Esophagus mucosa (tissue), 1 donor: ENCODE measurements at regions not wholly inside any gene's neighbourhood (a gene's known extent, or its start where the extent isn't known, plus 50 kb on each side); places are given as distances from the start of the nearest gene placed in this dataset.
"Not testable (repeated sequence)": the region's sequence is repeated elsewhere in the genome, so short reads cannot be mapped to it uniquely, and the experiment has no call there.

Experiments
- ATAC-seq: fragments of 200-7000 bp; cut with Tn5 transposase; one replicate; pipeline ENCODE4 v1.9.1; 2020
- donor health status: DM: yes; HTN: yes; CAD: no.

DNA sequence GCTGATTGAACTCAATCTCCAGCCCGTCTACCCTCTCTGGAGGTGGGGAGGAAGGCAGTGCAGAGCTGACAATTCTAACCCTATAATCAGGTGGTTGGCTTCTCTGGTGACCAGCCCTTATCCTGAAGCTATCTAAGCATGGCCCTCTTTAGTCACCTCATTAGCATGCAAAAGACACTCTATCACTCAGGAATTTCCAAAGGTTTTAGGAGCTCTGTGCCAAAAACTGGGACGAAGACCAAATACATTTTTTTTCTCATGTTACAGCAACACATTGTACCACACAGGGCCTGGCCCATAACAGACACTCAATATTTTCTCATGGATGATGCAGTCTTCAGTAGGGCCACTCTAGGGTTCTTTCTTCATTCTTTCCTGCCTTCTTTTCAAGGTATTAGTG lies 118.8 kb upstream of the VLDLR start:
- no peak for ATAC-seq

DNA sequence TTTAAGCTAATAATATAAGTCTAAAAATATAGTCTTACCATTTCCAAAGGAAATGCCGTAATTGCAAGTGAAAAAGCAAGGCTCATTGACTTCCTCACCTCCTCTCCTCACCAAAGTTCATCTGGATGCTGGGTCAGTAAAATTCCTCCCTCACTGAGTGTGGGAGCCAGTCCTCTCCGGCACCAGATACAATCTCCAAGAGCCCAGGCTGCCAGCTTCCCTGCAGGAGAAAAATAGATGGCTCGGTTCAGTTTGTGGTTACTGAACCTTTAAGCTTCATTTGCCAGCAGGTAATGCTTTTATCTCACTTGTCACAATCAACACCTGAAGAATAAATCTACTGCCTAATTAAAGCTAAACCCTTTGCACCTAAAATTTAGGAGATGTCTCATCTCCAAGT lies 115.3 kb upstream of the VLDLR start:
- no peak for ATAC-seq

DNA sequence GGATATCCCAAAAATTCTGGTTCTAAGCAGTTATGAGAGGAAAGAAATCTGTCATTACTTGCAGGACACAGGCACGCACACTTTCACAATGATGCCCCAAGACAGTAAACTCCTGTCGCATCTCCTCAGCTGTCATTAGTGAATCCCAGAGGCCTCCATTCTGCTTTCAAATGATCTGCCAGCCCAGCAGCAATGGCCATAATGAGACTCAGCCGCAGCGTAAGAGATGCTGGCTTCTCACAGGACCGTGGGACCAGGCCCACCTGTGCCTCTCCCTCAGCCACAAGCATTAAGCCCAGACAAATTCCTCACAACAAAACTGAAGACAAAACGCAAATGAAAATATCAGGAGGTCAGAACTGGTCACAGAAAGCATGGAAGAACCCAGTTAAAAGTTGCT lies 98.0 kb upstream of the VLDLR start:
- ATAC-seq = no peak

DNA sequence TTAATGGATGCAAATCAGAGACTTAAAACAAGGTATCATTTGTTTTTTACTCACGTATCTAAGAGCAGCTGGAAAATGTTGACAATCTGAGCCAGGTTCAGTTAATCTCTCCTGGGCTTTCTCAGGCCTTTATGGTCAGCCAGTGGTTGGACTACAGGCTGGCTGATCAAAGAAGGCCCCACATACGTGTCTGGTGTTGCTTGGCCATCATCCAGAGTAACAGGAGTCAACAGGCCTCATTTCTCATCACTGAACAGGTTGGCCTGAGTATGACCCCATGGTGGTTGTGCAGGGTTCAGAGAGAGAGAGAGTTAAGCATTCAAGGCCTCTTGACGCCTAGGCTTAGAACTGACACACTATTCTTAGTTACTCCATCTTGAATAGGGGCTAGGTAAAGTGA lies 97.0 kb upstream of the VLDLR start:
- peak; percentile 43 for ATAC-seq

DNA sequence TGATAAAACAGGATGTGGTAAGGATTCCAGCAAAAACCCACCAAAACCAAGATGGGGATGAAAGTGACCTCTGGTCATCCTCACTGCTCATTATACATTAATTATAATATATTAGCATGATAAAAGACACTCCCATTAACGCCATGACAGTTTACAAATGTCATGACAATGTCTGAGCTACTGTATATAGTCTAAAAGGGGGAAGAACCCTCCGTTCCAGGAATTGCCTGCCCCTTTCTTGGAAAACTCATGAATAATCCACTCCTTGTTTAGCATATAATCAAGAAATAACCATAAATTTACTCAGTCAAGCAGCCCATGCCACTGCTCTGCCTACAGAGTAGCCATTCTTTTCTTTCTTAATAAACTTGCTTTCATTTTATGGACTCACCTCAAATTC lies 96.4 kb upstream of the VLDLR start:
- ATAC-seq = no peak

DNA sequence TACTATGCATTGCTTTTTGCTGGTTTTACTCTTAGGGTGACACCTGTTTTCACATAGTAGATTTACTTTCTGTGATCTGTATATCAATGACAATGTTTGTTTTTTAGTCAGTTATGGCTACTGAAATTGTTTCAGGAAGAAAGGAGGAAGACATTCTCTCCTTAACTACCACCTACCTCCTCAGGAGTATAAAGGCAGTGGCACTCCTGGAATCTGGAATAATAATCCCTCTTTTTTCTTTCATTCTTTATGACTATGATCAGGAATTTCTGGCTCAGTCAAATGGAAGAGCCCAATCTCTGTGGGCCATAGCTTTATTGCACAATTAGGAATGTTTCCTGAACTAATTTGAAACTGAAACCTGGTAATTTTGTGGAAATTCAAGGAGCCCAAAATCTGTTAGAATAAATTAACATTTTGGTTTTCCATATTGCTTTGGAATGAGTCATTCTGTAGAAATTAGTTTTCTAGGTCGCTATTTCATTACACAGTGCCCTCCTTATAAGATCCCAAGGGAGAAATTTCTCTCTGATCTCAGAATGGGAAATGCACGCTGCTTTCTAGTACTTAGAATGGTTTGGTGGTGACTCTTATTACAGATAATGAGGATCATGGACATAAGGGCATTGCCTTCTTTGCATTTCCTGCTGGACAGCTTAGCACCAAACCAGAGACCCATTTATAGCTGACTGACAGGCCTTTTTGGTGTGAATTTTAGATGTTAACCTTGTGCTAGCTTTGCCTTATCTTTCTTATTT lies 95.3 kb upstream of the VLDLR start:
- ATAC-seq = no peak

DNA sequence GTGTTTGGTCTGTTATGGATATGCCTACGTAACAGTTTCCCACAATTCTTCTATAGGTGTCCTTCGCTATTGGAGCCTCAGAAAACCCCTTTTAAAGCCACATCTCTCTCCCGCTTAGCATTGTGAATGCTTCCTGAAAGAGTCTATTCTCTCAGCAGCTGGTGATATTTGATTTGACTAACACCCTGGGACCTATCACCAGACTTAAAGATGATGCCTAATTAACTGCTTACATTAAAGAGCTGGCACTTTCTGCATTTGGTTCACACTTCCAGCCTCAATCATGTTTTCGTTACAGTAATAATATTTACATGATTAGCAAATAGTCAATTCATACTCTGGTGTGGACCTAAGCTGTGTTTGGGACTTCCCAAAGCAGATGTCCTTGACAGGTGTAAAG lies 90.1 kb upstream of the VLDLR start:
- ATAC-seq = no peak

DNA sequence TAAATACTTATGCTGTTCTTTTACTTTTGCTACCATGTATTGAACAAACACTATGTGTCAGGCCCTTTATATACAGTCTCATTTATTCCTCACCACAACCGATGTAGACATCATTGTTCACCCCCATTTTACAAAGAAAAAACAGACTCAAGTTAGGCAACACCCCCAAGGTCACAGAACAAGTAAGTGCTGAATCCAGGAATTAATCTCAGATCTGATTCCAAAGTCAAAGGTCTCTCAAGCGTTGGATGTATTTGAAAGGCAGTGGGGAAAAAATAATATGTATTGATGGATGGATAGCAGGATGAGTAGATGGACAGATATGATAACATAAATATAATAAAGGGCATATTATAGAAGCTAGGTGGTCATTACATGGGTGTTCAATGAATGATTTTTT lies 85.1 kb upstream of the VLDLR start:
- ATAC-seq = no peak

DNA sequence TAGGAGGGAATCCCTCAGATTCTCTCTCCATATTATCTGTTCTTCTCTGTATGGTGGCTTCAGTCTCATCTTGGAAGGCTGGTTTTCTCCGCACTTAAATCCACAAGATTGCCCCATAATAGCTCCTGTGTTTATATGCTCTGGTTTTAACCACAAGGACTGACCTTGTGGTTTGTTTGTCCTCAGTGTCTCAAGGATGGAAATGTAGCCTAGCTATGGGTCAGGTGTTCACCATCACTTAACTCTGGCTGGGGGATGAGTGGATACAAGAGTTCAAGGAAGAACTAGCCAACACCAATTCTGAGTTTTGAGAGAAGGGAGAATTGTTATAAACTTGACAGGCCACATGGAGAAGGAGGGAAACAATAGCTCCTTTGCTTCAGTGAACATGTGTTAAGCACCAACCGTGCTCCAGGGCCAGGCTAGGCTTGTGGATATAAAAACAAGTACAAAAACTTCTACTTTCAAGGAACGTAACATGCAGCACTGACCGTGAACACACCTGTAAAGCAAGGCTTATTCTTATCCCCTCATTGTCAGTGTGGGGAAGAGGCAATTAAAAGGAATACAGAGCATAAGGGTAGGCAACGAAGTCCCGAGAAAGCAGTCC lies 75.6 kb upstream of the VLDLR start:
- ATAC-seq = no peak

DNA sequence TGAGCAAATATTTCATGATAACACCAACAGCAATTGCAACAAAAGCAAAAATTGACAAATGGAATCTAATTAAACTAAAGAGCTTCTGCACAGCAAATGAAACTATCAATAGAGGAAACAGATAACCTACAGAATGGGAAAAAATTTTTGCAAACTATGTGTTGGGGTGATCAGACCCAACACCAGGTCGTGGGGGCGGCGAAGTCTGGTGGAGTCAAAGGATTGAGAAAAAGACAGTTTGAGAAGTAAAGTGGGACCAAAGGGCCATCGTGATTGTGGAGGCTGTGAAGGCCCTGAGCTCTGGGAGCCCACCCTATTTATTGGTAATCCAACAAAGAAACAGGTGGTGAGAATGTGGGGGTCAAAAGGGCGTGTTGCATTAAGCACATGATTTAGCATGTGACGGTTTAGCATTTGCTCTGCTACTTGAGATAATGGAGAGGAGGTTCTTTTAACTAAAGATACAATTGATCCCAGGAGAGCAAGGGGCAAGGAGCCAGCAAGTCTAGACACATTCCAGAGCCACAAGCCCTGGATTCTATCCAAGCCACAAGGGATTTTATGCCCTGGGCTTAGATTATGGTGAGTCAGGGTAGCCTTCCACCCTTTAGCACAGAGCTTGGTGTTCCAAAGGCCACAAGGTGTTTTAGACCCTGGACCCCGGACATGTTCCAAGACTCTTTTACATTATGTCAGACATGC lies 65.5 kb upstream of the VLDLR start:
- not testable (repeated sequence) for ATAC-seq

DNA sequence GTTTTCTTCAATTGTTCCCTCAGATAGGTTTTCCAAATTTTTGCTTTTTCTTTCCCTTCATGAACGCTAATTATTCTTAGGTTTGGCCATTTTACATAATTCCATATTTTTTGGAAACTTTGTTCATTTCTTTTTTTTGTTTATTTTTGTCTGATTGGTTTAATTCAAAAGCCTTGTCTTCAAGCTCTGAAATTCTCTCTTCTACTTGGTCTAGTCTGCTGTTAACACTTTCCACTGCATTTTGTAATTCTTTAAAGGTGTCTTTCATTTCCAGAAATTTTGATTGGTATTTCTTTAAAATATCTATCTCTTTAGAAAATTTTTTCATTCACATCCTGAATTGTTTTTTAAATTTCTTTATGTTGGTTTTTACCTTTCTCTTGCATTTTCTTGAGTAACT lies 63.9 kb upstream of the VLDLR start:
- ATAC-seq = no peak

DNA sequence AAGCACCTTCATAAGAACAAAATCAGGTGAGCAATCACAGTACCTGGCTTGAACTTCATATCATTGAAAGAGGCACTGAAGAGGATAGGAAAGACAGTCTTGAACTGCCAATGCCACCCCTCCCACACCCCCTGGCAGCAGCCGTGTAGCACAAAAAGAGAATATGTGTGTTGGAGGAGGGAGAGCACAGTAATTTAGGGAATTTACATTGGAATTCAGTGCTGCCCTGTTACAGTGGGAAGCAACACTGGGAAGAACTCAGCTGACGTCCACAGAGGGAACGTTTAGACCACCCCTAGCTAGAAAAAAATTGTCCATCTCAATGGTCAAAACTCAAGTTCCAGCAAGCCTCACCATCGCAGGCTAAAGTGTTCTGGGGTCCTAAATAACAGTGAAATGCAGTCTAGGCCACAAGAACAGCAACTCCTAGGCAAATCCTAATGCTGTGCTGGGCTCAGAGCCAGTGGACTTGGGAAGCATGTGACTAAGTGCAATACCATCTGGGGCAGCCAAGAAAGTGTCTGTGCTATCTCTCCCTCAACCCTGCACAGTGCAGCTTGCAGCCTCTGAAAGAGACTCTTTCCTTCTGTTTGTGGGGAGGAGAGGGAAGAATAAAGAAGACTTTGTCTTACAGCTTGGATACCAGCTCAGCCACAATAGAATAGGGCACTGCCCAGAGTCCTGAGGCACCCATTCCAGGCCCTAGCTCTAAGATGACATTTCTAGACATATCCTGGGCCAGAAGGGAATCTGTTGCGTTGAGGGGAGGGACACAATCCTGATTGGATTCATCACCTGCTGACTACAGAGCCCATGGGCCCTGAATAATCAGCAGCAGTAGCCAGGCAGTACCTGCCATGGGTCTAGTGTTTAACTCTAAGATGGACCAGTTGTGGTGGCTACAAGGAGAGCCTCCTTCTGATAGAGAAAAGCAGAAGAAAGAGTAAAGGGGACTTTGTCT lies 62.1 kb upstream of the VLDLR start:
- ATAC-seq = peak; percentile 67

DNA sequence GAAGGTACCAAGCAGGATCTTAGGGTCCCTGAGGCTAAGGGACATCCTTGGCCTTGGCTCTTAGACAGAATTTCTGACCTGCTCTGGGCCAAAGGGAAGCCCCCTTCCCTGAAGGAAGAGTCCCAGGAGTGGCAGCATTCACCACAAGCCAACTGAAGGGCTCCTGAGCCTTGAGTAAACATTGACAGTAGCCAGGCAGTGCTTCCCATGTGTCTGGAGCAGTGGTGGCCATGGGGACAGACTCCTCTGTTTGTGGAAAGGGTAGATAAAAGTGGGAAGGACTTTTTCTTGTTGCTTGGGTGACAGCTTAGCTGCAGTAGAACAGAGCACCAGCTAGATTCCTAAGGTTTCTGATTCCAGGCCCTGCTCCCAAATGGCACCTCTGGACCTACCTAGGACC lies 61.4 kb upstream of the VLDLR start:
- no peak for ATAC-seq

DNA sequence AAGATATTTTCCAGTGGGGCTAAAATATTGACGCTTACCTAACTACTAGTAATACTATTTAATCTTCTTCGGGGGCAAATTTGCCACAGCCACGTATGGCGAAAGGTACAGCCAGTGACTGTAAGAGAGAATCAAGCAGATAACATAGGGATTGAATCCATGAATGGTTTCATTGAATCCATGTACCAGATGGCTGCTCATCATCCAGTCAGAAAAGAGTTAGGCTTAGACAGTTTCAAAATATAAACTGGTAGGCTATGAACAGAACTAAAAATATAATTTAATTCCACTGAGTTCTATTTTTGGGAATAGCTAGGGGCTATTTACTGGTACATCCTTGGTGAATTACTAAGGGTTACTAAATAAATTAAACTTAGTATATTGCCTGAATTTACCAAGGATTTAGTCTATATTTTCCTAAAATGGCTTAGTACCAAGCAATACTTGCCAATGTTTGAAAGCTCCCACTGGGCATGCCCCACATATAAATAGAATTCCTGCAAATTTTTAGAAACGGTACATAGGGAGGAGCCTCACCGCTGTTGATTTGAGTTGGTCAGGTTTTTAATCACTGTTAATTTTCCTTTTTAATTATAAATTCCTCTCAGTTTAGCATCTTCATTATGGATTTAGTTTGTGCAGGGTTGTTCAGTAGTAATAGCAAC lies 55.8 kb upstream of the VLDLR start:
- no peak for ATAC-seq

DNA sequence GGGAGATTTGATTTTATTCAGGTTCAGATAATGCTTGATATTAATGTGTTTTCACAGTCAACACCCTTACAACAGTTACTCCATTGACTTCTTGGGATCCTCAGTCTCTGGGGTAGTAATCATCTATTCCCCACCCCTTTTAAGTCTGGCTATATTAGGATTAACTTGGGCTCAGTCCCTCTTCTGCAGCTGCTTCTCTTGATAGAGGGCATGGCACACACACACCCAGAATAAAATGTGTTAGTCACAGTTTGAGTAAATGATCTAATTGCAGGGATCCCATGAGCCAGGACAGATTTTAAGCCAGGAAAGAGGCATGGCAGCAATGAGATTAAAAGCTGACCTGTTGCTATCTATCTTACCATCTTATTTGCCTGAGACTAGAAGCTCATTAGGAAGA lies 53.7 kb upstream of the VLDLR start:
- ATAC-seq = peak; percentile 60

DNA sequence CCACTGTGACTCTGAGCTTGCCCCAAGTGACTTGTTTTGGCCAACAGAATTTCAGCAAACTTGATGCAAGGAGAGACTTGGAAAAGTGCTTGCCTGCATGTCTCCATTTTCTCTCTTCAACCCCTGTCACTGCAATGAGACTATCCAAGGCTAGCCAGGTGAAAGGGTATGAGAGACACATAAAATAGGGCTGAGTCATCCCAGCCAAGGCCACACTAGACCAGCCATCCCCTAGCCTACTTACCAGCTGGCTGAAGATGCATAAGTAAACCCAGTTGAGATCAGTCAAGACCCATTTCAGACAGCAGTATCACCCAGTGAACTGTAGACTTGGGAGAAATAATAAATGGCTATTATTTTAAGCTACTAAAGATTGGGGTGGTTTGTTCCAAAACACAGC lies 52.9 kb upstream of the VLDLR start:
- no peak for ATAC-seq

DNA sequence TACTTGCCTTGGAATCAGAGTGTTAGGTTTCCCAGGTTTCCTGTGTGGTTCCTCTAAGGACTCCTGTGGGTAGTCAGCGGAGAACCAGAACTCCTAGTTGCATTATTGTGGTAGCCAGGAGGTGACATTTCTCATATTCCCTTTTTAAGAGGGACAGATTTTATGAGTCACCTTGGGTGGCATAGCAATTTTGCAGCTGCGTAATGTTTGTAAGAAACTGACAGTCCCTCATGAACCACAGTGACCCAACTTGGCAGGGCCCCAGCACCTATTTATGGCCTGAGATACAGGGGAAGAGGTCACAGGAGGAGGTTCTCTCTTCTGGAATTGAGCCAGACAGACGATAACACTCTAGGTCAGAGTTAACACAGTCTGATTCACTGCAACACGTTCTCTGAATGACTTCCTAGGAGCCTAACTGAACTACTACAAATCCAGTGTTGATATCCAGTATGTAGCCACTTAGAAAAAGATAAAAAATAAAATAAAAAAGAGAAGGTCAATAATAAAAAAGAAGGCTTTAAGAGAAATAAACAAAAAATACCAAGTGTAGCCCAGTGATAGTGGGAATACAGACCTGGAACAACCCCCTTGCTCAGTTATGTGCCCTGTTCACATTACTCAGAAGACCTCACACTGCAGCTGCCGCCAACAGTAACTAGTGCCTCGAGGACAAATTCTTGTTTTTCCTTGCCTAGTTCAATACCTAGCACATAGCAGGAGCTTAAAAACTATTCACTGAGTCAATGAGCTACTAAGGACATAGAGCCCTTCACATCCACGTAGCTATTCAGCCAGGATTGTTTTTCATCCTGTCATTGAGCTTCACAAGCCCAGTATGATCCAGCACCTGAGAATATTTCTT lies 50.7 kb upstream of the VLDLR start:
- peak; percentile 75 for ATAC-seq
